ENCODE measurements at regions not wholly inside any gene's neighbourhood (a gene's known extent, or its start where the extent isn't known, plus 50 kb on each side); places are given as distances from the start of the nearest gene placed in this dataset.

- H3K4me1 ChIP-seq (ENCODE audit: control insufficient read depth, insufficient read depth, low read length), result no peaks in the 10 kb centered on the region
- H3K9ac ChIP-seq (ENCODE audit: low read depth, low read length), result no peak overlapping the region
- no peaks in the 10 kb centered on the region for H3K9me3 ChIP-seq (replicated peaks; ENCODE audit: low read length)
- H3K36me3 ChIP-seq (ENCODE audit: insufficient read depth, low read length), result no peaks in the 10 kb centered on the region
- no peaks in the 10 kb centered on the region for H3K27me3 ChIP-seq (ENCODE audit: control insufficient read depth, insufficient read depth, low read length)
- H3K4me2 ChIP-seq (ENCODE audit: low read length), result no peak overlapping the region
- no peak overlapping the region for H3K4me3 ChIP-seq (ENCODE audit: low read length)
Observed at GRCh38 chr3:18645619-18646018, 220.5 kb upstream of the SATB1 start.

GRCh38 chr3:18643281-18643680 is 218.1 kb upstream of the SATB1 start:
- Histone ChIP-seq H3K4me3 (ENCODE audit: low read length) (no peak overlapping the region), H3K4me2 (ENCODE audit: low read length) (no peak overlapping the region), H3K36me3 (ENCODE audit: insufficient read depth, low read length) (no peaks in the 10 kb centered on the region), H3K9ac (ENCODE audit: low read depth, low read length) (no peak overlapping the region), H3K4me1 (ENCODE audit: control insufficient read depth, insufficient read depth, low read length) (no peaks in the 10 kb centered on the region), H3K27me3 (ENCODE audit: control insufficient read depth, insufficient read depth, low read length) (no peaks in the 10 kb centered on the region), H3K9me3 (replicated peaks; ENCODE audit: low read length) (no peaks in the 10 kb centered on the region)

- Histone ChIP-seq H3K4me2 (ENCODE audit: low read length) (no peak overlapping the region), H3K27me3 (ENCODE audit: control insufficient read depth, insufficient read depth, low read length) (no peaks in the 10 kb centered on the region), H3K4me3 (ENCODE audit: low read length) (no peak overlapping the region), H3K36me3 (ENCODE audit: insufficient read depth, low read length) (no peaks in the 10 kb centered on the region), H3K4me1 (ENCODE audit: control insufficient read depth, insufficient read depth, low read length) (no peaks in the 10 kb centered on the region), H3K9ac (ENCODE audit: low read depth, low read length) (no peak overlapping the region), H3K9me3 (replicated peaks; ENCODE audit: low read length) (no peaks in the 10 kb centered on the region)
Observed at GRCh38 chr3:18641916-18642315, 216.8 kb upstream of the SATB1 start.

GRCh38 chr3:18635215-18635614 is 210.1 kb upstream of the SATB1 start:
- Histone ChIP-seq H3K9ac (ENCODE audit: low read depth, low read length) (no peak overlapping the region), H3K4me3 (ENCODE audit: low read length) (no peak overlapping the region), H3K9me3 (replicated peaks; ENCODE audit: low read length) (no peaks in the 10 kb centered on the region), H3K36me3 (ENCODE audit: insufficient read depth, low read length) (no peaks in the 10 kb centered on the region), H3K4me2 (ENCODE audit: low read length) (no peak overlapping the region), H3K4me1 (ENCODE audit: control insufficient read depth, insufficient read depth, low read length) (no peaks in the 10 kb centered on the region), H3K27me3 (ENCODE audit: control insufficient read depth, insufficient read depth, low read length) (no peaks in the 10 kb centered on the region)

GRCh38 chr3:18634461-18634860 is 209.3 kb upstream of the SATB1 start:
- Histone ChIP-seq H3K27me3 (ENCODE audit: control insufficient read depth, insufficient read depth, low read length) (no peaks in the 10 kb centered on the region), H3K9ac (ENCODE audit: low read depth, low read length) (no peak overlapping the region), H3K4me3 (ENCODE audit: low read length) (no peak overlapping the region), H3K9me3 (replicated peaks; ENCODE audit: low read length) (no peaks in the 10 kb centered on the region), H3K4me2 (ENCODE audit: low read length) (no peak overlapping the region), H3K4me1 (ENCODE audit: control insufficient read depth, insufficient read depth, low read length) (no peaks in the 10 kb centered on the region), H3K36me3 (ENCODE audit: insufficient read depth, low read length) (no peaks in the 10 kb centered on the region)

- no peaks in the 10 kb centered on the region for H3K9me3 ChIP-seq (replicated peaks; ENCODE audit: low read length)
- H3K4me1 ChIP-seq (ENCODE audit: control insufficient read depth, insufficient read depth, low read length), result no peaks in the 10 kb centered on the region
- H3K27me3 ChIP-seq (ENCODE audit: control insufficient read depth, insufficient read depth, low read length), result no peaks in the 10 kb centered on the region
- H3K4me2 ChIP-seq (ENCODE audit: low read length), result no peak overlapping the region
- H3K9ac ChIP-seq (ENCODE audit: low read depth, low read length), result no peak overlapping the region
- no peaks in the 10 kb centered on the region for H3K36me3 ChIP-seq (ENCODE audit: insufficient read depth, low read length)
- H3K4me3 ChIP-seq (ENCODE audit: low read length), result no peak overlapping the region
Observed at GRCh38 chr3:18633002-18633401, 207.9 kb upstream of the SATB1 start.

GRCh38 chr3:18630295-18630694 is 205.2 kb upstream of the SATB1 start:
- H3K9me3 ChIP-seq (replicated peaks; ENCODE audit: low read length), result no peaks in the 10 kb centered on the region
- H3K4me2 ChIP-seq (ENCODE audit: low read length), result no peak overlapping the region
- no peaks in the 10 kb centered on the region for H3K27me3 ChIP-seq (ENCODE audit: control insufficient read depth, insufficient read depth, low read length)
- no peak overlapping the region for H3K4me3 ChIP-seq (ENCODE audit: low read length)
- H3K9ac ChIP-seq (ENCODE audit: low read depth, low read length), result no peak overlapping the region
- H3K4me1 ChIP-seq (ENCODE audit: control insufficient read depth, insufficient read depth, low read length), result no peaks in the 10 kb centered on the region
- no peaks in the 10 kb centered on the region for H3K36me3 ChIP-seq (ENCODE audit: insufficient read depth, low read length)

- H3K4me2 ChIP-seq (ENCODE audit: low read length), result no peak overlapping the region
- no peaks in the 10 kb centered on the region for H3K27me3 ChIP-seq (ENCODE audit: control insufficient read depth, insufficient read depth, low read length)
- H3K4me3 ChIP-seq (ENCODE audit: low read length), result no peak overlapping the region
- H3K9ac ChIP-seq (ENCODE audit: low read depth, low read length), result no peak overlapping the region
- H3K4me1 ChIP-seq (ENCODE audit: control insufficient read depth, insufficient read depth, low read length), result no peaks in the 10 kb centered on the region
- H3K36me3 ChIP-seq (ENCODE audit: insufficient read depth, low read length), result no peaks in the 10 kb centered on the region
- H3K9me3 ChIP-seq (replicated peaks; ENCODE audit: low read length), result no peaks in the 10 kb centered on the region
Observed at GRCh38 chr3:18625085-18625484, 199.9 kb upstream of the SATB1 start.

GRCh38 chr3:18623220-18623619 is 198.1 kb upstream of the SATB1 start:
- Histone ChIP-seq H3K9me3 (replicated peaks; ENCODE audit: low read length) (no peaks in the 10 kb centered on the region), H3K9ac (ENCODE audit: low read depth, low read length) (no peak overlapping the region), H3K4me2 (ENCODE audit: low read length) (no peak overlapping the region), H3K27me3 (ENCODE audit: control insufficient read depth, insufficient read depth, low read length) (no peaks in the 10 kb centered on the region), H3K36me3 (ENCODE audit: insufficient read depth, low read length) (no peaks in the 10 kb centered on the region), H3K4me1 (ENCODE audit: control insufficient read depth, insufficient read depth, low read length) (no peaks in the 10 kb centered on the region), H3K4me3 (ENCODE audit: low read length) (no peak overlapping the region)

- no peaks in the 10 kb centered on the region for H3K4me1 ChIP-seq (ENCODE audit: control insufficient read depth, insufficient read depth, low read length)
- no peaks in the 10 kb centered on the region for H3K27me3 ChIP-seq (ENCODE audit: control insufficient read depth, insufficient read depth, low read length)
- no peak overlapping the region for H3K4me3 ChIP-seq (ENCODE audit: low read length)
- no peaks in the 10 kb centered on the region for H3K9me3 ChIP-seq (replicated peaks; ENCODE audit: low read length)
- no peaks in the 10 kb centered on the region for H3K36me3 ChIP-seq (ENCODE audit: insufficient read depth, low read length)
- H3K9ac ChIP-seq (ENCODE audit: low read depth, low read length), result no peak overlapping the region
- no peak overlapping the region for H3K4me2 ChIP-seq (ENCODE audit: low read length)
Observed at GRCh38 chr3:18618723-18619122, 193.6 kb upstream of the SATB1 start.

- H3K4me3 ChIP-seq (ENCODE audit: low read length), result no peak overlapping the region
- no peaks in the 10 kb centered on the region for H3K27me3 ChIP-seq (ENCODE audit: control insufficient read depth, insufficient read depth, low read length)
- H3K4me1 ChIP-seq (ENCODE audit: control insufficient read depth, insufficient read depth, low read length), result no peaks in the 10 kb centered on the region
- no peaks in the 10 kb centered on the region for H3K36me3 ChIP-seq (ENCODE audit: insufficient read depth, low read length)
- no peak overlapping the region for H3K4me2 ChIP-seq (ENCODE audit: low read length)
- no peaks in the 10 kb centered on the region for H3K9me3 ChIP-seq (replicated peaks; ENCODE audit: low read length)
- H3K9ac ChIP-seq (ENCODE audit: low read depth, low read length), result no peak overlapping the region
Observed at GRCh38 chr3:18611991-18612390, 186.9 kb upstream of the SATB1 start.

GRCh38 chr3:18609187-18609586 is 184.0 kb upstream of the SATB1 start:
- Histone ChIP-seq H3K4me2 (ENCODE audit: low read length) (no peak overlapping the region), H3K4me3 (ENCODE audit: low read length) (no peak overlapping the region), H3K27me3 (ENCODE audit: control insufficient read depth, insufficient read depth, low read length) (no peaks in the 10 kb centered on the region), H3K4me1 (ENCODE audit: control insufficient read depth, insufficient read depth, low read length) (no peaks in the 10 kb centered on the region), H3K9me3 (replicated peaks; ENCODE audit: low read length) (no peaks in the 10 kb centered on the region), H3K9ac (ENCODE audit: low read depth, low read length) (no peak overlapping the region), H3K36me3 (ENCODE audit: insufficient read depth, low read length) (no peaks in the 10 kb centered on the region)

All from skeletal muscle satellite cell (primary cell).